H1 (cell line): ENCODE measurements at regions not wholly inside any gene's neighbourhood (a gene's known extent, or its start where the extent isn't known, plus 50 kb on each side); places are given as distances from the start of the nearest gene placed in this dataset.
"Not testable (repeated sequence)": the region's sequence is repeated elsewhere in the genome, so short reads cannot be mapped to it uniquely, and the experiment has no call there.

Experiments used
- CTCF ChIA-PET: fragments of 300-600 bp; sonication (Branson Sonifier 250); formaldehyde crosslinking; loops from one replicate; lab custom pipeline; 2021; ENCODE audit not compliant: partially characterized antibody; lab: Charles Lee
- POLR2A ChIA-PET: fragments of 300-600 bp; sonication (Branson Sonifier 250); formaldehyde crosslinking; loops from one replicate; lab custom pipeline; 2021; ENCODE audit warnings: inconsistent platforms; ENCODE audit not compliant: partially characterized antibody; lab: Charles Lee
- DNase-seq, 2 experiments: peaks; one replicate each; pipeline versions ENCODE4 v3.0.0 to v3.0.0-alpha.2; 2010 to 2022; ENCODE audit warnings: low spot score in 2 of 2, low read depth in 1 of 2, mixed read lengths in 1 of 2
- FAIRE-seq: peaks from 2 replicates; lab custom pipeline; 2011; peaks lifted over from hg19 to GRCh38; lab: Jason Lieb, UNC
- H2AFZ ChIP-seq: 2 replicates; pipeline ENCODE4 v1.8.1; 2012; ENCODE audit warnings: low read length, inconsistent platforms
- H2AK5ac ChIP-seq: 2 replicates; pipeline ENCODE4 v1.6.1; 2013; ENCODE audit warnings: low read depth, low read length
- H2BK120ac ChIP-seq: replicated peaks from 2 replicates; pipeline ENCODE3; 2013; ENCODE audit warnings: low read depth, low read length, inconsistent platforms
- H2BK12ac ChIP-seq: 2 replicates; pipeline ENCODE4 v1.6.1; 2013; ENCODE audit warnings: low read depth, low read length
- H2BK15ac ChIP-seq: 2 replicates; pipeline ENCODE4 v1.6.1; 2013; ENCODE audit warnings: low read length
- H2BK20ac ChIP-seq: 2 replicates; pipeline ENCODE4 v1.6.1; 2013; ENCODE audit warnings: low read length
- H2BK5ac ChIP-seq: 2 replicates; pipeline ENCODE4 v1.6.1; 2013; ENCODE audit warnings: low read depth, low read length
- H3K14ac ChIP-seq: 2 replicates; pipeline ENCODE4 v1.6.1; 2013; ENCODE audit warnings: inconsistent platforms; ENCODE audit not compliant: insufficient read length
- H3K18ac ChIP-seq: 2 replicates; pipeline ENCODE4 v1.6.1; 2013; ENCODE audit warnings: low read length; ENCODE audit errors: extremely low read depth
- H3K23ac ChIP-seq: 2 replicates; pipeline ENCODE4 v1.6.1; 2013; ENCODE audit warnings: inconsistent platforms; ENCODE audit not compliant: insufficient read length
- H3K23me2 ChIP-seq: 2 replicates; pipeline ENCODE4 v1.6.1; 2013; ENCODE audit warnings: low read depth, low read length
- H3K27ac ChIP-seq: 2 replicates; pipeline ENCODE4 v1.6.1; 2011; ENCODE audit warnings: low read depth, low read length, inconsistent platforms
- H3K27me3 ChIP-seq, 4 experiments: replicated peaks in 1 of 4; 1 replicate in 1 of 4; 2 replicates in 3 of 4; pipeline versions ENCODE4 v1.6.1 to v1.8.1; 2011 to 2013; ENCODE audit warnings: low read length in 3 of 4, mild to moderate bottlenecking in 3 of 4, inconsistent platforms in 2 of 4, mixed read lengths in 2 of 4, moderate library complexity in 1 of 4; ENCODE audit not compliant: control insufficient read depth in 3 of 4, insufficient read depth in 3 of 4; ENCODE audit errors: extremely low read depth in 1 of 4
- H3K36me3 ChIP-seq, 4 experiments: 2 replicates each; pipeline versions ENCODE4 v1.6.1 to v1.8.1; 2011 to 2013; ENCODE audit warnings: mild to moderate bottlenecking in 4 of 4, low read length in 3 of 4, moderate library complexity in 2 of 4, control low read depth in 1 of 4, inconsistent platforms in 1 of 4; ENCODE audit not compliant: insufficient read depth in 4 of 4, control insufficient read depth in 2 of 4
- H3K4ac ChIP-seq: replicated peaks from 2 replicates; pipeline ENCODE3; 2013; ENCODE audit warnings: low read length, low read depth, mixed read lengths, inconsistent platforms; ENCODE audit not compliant: insufficient read length
- H3K4me1 ChIP-seq, 4 experiments: replicated peaks in 1 of 4; 1 replicate in 1 of 4; 2 replicates in 3 of 4; pipeline versions ENCODE4 v1.6.1 to v1.8.1; 2011 to 2013; ENCODE audit warnings: low read length in 3 of 4, inconsistent platforms in 2 of 4, mixed read lengths in 1 of 4; ENCODE audit not compliant: insufficient read depth in 4 of 4, control insufficient read depth in 3 of 4
- H3K4me2 ChIP-seq, 2 experiments: 2 replicates each; pipeline versions ENCODE4 v1.6.1 to v1.8.1; 2011 to 2013; ENCODE audit warnings: low read depth in 2 of 2, low read length in 2 of 2, control low read depth in 1 of 2, inconsistent platforms in 1 of 2, mild to moderate bottlenecking in 1 of 2; ENCODE audit not compliant: insufficient read depth in 1 of 2
- H3K4me3 ChIP-seq, 4 experiments: fragments of 200-600, 300-600 bp in 1 of 4; sonication (generic), shearing (Covaris generic), sonication (Bioruptor Twin) in 1 of 4; 2 replicates each; pipeline versions ENCODE4 v1.5.1 to v1.8.1; 2011 to 2016; ENCODE audit warnings: low read length in 4 of 4, low read depth in 3 of 4, control low read depth in 2 of 4, inconsistent platforms in 2 of 4, mild to moderate bottlenecking in 2 of 4, mixed read lengths in 1 of 4, moderate library complexity in 1 of 4; ENCODE audit not compliant: insufficient read depth in 2 of 4; ENCODE audit errors: extremely low read depth in 1 of 4
- H3K56ac ChIP-seq: replicated peaks from 2 replicates; pipeline ENCODE3; 2013; ENCODE audit warnings: low read depth, mild to moderate bottlenecking, mixed read lengths, low read length, inconsistent platforms; ENCODE audit not compliant: insufficient read length
- H3K79me1 ChIP-seq: 2 replicates; pipeline ENCODE4 v1.6.1; 2013; ENCODE audit warnings: low read depth, low read length, control low read depth
- H3K79me2 ChIP-seq, 2 experiments: 2 replicates each; pipeline versions ENCODE4 v1.6.1 to v1.8.1; 2012 to 2013; ENCODE audit warnings: low read length in 2 of 2, mild to moderate bottlenecking in 2 of 2, inconsistent platforms in 1 of 2; ENCODE audit not compliant: insufficient read depth in 2 of 2, control insufficient read depth in 1 of 2
- H3K9ac ChIP-seq, 4 experiments: replicated peaks in 1 of 4; 1 replicate in 1 of 4; 2 replicates in 3 of 4; pipeline versions ENCODE4 v1.6.1 to v1.8.1; 2011 to 2013; ENCODE audit warnings: low read depth in 3 of 4, low read length in 3 of 4, control low read depth in 2 of 4, mild to moderate bottlenecking in 2 of 4, moderate library complexity in 2 of 4, inconsistent platforms in 1 of 4; ENCODE audit errors: extremely low read depth in 1 of 4
- H3K9me3 ChIP-seq, 2 experiments: 2 replicates each; pipeline versions ENCODE4 v1.6.1 to v1.8.1; 2012 to 2013; ENCODE audit warnings: mild to moderate bottlenecking in 2 of 2, moderate library complexity in 2 of 2, control low read depth in 1 of 2, inconsistent platforms in 1 of 2, low read depth in 1 of 2, low read length in 1 of 2, mixed read lengths in 1 of 2; ENCODE audit not compliant: insufficient read depth in 2 of 2
- H4K20me1 ChIP-seq, 2 experiments: replicated peaks in 1 of 2; 2 replicates each; pipeline versions ENCODE3 to v1.8.1; 2011 to 2013; ENCODE audit warnings: inconsistent platforms in 2 of 2, low read length in 2 of 2, mild to moderate bottlenecking in 1 of 2; ENCODE audit not compliant: insufficient read depth in 2 of 2, control insufficient read depth in 1 of 2
- H4K5ac ChIP-seq: 2 replicates; pipeline ENCODE4 v1.6.1; 2013; ENCODE audit warnings: low read length, low read depth, mixed read lengths, inconsistent platforms; ENCODE audit not compliant: insufficient read length
- H4K8ac ChIP-seq: 2 replicates; pipeline ENCODE4 v1.8.0; 2013; ENCODE audit warnings: mild to moderate bottlenecking, moderate library complexity, low read length, inconsistent platforms; ENCODE audit not compliant: insufficient read depth; ENCODE audit errors: extremely low read depth
- H4K91ac ChIP-seq: replicated peaks from 2 replicates; pipeline ENCODE3; 2013; ENCODE audit warnings: low read length, mixed read lengths, inconsistent platforms; ENCODE audit not compliant: insufficient read length
- WGBS, 2 experiments: shearing (Covaris generic) in 1 of 2; methylation state at CpG; one replicate each; pipeline versions ENCODE4 v1.1.6 to v1.1.7; 2013 to 2015; ENCODE audit warnings: low lambda C conversion rate in 2 of 2, mixed read lengths in 2 of 2, inconsistent platforms in 1 of 2, low coverage in 1 of 2, missing lambda C conversion rate in 1 of 2; ENCODE audit not compliant: insufficient replicate concordance in 2 of 2, insufficient coverage in 1 of 2, insufficient read length in 1 of 2; ENCODE audit errors: extremely low coverage in 1 of 2, missing lambda C conversion rate in 1 of 2; 5-methylcytosine and 5-hydroxymethylcytosine counted together

DNA sequence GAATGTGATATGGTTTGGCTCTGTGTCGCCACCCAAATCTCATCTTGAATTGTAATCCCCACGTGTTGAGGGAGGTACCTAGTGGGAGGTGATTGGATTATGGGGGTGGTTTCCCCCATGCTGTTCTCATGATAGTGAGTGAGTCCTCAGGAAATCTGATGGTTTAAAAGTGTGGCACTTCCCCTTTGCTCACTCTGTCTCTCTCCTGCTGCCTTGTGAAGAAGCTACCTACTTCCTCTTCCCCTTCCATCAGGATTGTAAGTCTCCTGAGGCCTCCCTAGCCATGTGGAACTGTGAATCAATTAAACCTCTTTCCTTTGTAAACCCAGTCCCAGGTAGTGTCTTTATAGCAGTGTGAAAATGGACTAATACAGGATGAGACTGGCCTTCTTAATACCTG is 73.2 kb upstream of the MRPS22 start:
- WGBS, 2 experiments: 69% methylated on average over 2 of the region's 2 CpGs; no CpG with 5 or more reads in 1 of the 2 experiments
- FAIRE-seq, POLR2A ChIA-PET, H3K4me3 ChIP-seq, H3K56ac ChIP-seq, CTCF ChIA-PET, H3K4me1 ChIP-seq, H2BK15ac ChIP-seq, H3K79me1 ChIP-seq, H4K91ac ChIP-seq, H2AK5ac ChIP-seq, H3K4ac ChIP-seq, H2BK12ac ChIP-seq, H3K36me3 ChIP-seq, H3K4me2 ChIP-seq, H3K27me3 ChIP-seq, H3K9ac ChIP-seq, H2AFZ ChIP-seq, H4K20me1 ChIP-seq, H3K23me2 ChIP-seq, H3K23ac ChIP-seq, H4K5ac ChIP-seq, H4K8ac ChIP-seq, H2BK120ac ChIP-seq, H3K79me2 ChIP-seq, H3K14ac ChIP-seq, H2BK20ac ChIP-seq, H3K18ac ChIP-seq, H3K27ac ChIP-seq, H2BK5ac ChIP-seq, DNase-seq: not testable (repeated sequence)
- H3K9me3 ChIP-seq: peaks cover 0 to 14% of the 10 kb centered on the region in 2 experiments; a peak in 1 of 4 replicates
